Left colon (tissue), 2 donors: ENCODE measurements at regions not wholly inside any gene's neighbourhood (a gene's known extent, or its start where the extent isn't known, plus 50 kb on each side); places are given as distances from the start of the nearest gene placed in this dataset.
A peak's percentile ranks its signal among the peaks of the same experiment; 100 is the strongest.

ENCODE experiments used
- ATAC-seq: fragments of 200-7000 bp; cut with Tn5 transposase; one replicate; pipeline ENCODE4 v1.9.1; 2020; ENCODE audit warnings: mild to moderate bottlenecking, moderate library complexity
- DNase-seq, 2 donors: peaks; one replicate each; pipeline ENCODE4 v3.0.0-alpha.2; 2020
- intact Hi-C, 2 donors: fragments of 100-400 bp; cut with DNase I in 1 of 2; cut with micrococcal nuclease in 1 of 2; formaldehyde crosslinking; loops; one replicate each; pipeline versions ENCODE4 v1.11.2 to v1.14.0; 2022; cut with DNase I, micrococcal nuclease
- donor health status: DM: no; HTN: no; CAD: no.
- donor health status: DM: yes; HTN: yes; CAD: no.

DNA sequence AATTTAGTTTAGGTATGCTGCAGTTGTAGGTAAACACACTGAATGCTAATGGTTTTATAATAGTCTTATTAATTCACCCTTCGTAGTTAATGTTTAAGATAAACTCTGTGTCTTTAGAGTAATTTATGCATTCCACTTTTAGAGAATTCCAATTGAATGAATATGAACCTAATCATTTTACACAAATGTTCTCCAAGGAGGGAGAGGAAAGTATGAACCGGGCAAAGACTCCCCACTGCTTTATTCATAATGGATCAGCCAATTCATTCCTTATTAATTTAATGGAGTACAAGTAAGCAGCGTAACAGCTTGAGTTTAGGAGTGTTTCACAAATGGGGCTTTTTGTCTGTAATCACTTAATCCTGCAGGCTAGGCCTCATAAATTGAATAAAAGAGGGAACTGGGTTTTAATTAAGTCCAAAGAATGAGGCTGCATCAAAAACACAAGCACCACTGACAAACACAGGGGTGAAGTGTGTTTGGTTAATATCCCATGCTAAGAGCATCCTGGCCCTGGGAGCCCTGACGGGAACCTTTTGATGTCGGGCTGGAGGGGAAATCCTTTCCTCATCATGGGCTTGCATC lies 375.7 kb upstream of the DYNLRB2 start:
- no peak for DNase-seq
- intact Hi-C loops: no loop called here

GRCh38 chr16:80163339-80163738 lies 377.5 kb upstream of the DYNLRB2 start:
- no peak for DNase-seq
- no peak for ATAC-seq
- intact Hi-C loops: no loop called here

More for the DNA sequence above, 375.7 kb upstream of the DYNLRB2 start:
- no peak for ATAC-seq

DNA sequence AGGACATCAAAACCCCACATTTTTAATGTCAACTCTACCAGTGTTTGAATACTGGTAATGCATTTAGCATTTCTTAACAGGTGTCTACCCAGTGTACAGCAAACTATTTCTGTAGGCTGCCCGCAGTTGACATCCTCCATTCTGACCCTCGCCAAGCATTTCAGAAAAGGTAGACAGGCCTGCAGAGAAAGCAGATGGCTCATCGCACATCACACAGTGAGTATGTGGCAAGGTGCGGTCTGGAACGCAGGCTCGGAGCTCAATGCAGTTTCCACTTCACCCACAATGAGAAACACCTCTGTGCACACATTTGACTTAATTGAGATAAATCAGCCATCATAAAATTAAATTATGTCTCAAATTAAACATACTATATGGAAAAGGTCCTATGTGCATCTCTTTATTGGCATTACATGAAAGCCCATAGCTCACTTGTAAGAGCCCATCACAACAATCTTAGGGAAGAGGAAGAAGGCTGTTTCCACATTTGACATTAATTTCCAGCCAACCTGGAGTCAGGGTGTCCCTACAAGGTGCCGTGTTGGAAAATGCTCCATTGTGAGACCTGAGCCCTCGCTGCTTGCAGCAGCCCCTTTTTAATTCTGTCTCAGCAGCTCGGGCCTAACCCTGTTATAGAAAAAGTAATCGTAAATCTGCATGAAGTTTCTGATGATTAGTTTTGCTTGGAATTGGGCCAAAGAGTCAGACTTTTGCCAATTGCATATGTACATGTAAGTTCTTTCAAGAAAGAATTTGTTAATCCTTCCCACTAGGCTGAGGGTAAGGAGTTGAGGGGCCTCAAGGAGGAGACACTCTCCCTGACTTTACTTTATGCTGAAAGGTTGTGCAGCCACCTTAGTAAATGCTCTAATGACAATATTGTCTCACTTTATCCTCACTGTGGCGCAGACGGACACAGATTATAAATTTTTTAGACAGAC lies 378.7 kb upstream of the DYNLRB2 start:
- intact Hi-C loops: no loop called here
- no peak for ATAC-seq

GRCh38 chr16:80158766-80159165 lies 382.0 kb upstream of the DYNLRB2 start:
- no peak for ATAC-seq
- intact Hi-C loops: no loop called here
- no peak for DNase-seq

More for the DNA sequence above, 378.7 kb upstream of the DYNLRB2 start:
- no peak for DNase-seq

DNA sequence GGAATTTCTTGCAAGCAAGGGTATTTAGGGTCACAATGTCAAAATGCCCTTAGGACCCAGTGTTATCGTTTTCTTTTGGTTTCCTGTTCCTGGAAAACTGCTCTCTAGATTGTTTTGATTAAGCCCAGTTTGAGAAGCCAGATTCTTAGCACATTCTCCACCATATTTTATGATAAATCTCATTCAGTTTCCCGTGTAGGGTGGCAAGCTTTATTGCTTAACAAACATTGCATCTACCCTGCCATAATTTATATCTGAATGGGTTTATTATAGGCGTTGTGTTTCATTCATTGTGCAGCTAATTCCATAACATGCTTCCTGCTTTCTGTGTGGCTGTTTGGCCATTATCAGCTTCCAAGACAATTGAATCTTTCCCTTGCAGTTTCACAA lies 389.1 kb upstream of the DYNLRB2 start:
- intact Hi-C loops: no loop called here
- ATAC-seq (peak; percentile 98), DNase-seq (no peak)

- DNase-seq: no peak
- intact Hi-C loops: no loop called here
- peak; percentile 19 for ATAC-seq
Observed at GRCh38 chr16:80150978-80151721, 389.6 kb upstream of the DYNLRB2 start.

GRCh38 chr16:80148826-80149225 lies 392.0 kb upstream of the DYNLRB2 start:
- ATAC-seq (no peak), DNase-seq (no peak)
- intact Hi-C loops: no loop called here

DNA sequence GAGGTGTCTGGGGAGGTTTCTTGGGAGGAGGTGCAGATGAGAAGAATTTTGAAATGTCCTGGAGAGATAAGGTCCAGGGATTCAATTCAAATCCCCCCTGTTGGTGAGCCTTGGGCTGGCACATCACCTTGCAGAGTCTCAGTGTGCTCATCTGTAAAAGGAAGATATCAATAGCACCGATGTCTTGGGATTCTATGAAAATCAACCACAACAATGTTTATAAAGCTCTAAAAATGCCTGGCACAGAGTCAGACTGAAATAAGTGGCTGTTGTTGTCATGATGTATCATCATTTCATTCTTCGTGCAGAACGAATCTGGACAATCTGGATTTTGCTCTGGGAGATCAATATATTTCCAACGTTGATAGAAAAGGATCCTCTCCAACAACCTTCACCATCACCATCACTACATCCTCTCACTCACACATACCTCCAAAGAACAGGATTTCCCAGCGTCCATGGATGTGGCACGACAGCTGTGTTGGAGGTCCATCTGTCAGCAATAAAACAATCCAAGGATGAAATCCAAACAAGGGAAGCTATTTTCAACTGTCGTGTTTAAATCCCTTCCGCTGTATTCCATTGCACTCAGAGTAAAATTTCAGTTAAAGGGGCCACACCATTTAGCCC lies 393.7 kb upstream of the DYNLRB2 start:
- peak; percentile 10 for ATAC-seq
- intact Hi-C loops: no loop called here
- peak in 1 of 2 donors; percentile 23 for DNase-seq

- no peak for ATAC-seq
- intact Hi-C loops: no loop called here
- DNase-seq: no peak
Observed at GRCh38 chr16:80144191-80144590, 396.6 kb upstream of the DYNLRB2 start.

- DNase-seq (no peak), ATAC-seq (no peak)
- intact Hi-C loops: no loop called here
Observed at GRCh38 chr16:80142940-80143339, 397.9 kb upstream of the DYNLRB2 start.

- no peak for ATAC-seq
- intact Hi-C loops: no loop called here
- no peak for DNase-seq
Observed at GRCh38 chr16:80142281-80142680, 398.5 kb upstream of the DYNLRB2 start.

GRCh38 chr16:80129791-80130190 lies 411.0 kb upstream of the DYNLRB2 start:
- DNase-seq (no peak), ATAC-seq (no peak)
- intact Hi-C loops: no loop called here

- DNase-seq (no peak), ATAC-seq (no peak)
- intact Hi-C loops: no loop called here
Observed at GRCh38 chr16:80125677-80126076, 415.1 kb upstream of the DYNLRB2 start.

- intact Hi-C loops: no loop called here
- DNase-seq (no peak), ATAC-seq (no peak)
Observed at GRCh38 chr16:80123189-80123588, 417.6 kb upstream of the DYNLRB2 start.

GRCh38 chr16:80122115-80122514 lies 418.7 kb upstream of the DYNLRB2 start:
- ATAC-seq (no peak), DNase-seq (peak; percentile 28 to 29)
- intact Hi-C loops: no loop called here

DNA sequence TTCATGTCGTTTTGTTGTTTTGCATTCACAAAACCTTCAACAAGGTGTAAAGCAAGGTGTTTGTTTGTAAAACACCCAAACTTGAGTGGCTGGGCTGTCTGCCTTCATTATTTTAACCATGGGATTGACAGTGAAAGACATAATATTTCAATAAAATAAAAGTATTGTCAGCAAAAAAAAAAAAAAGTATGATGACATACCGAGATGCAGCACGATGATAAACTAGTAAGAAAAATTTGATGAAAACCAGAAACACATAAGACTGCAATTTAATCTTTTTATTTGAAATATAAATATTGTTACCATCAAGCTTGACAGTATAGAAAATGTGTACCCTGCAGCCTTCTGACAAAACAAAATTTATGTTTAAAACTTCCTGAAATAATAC lies 419.3 kb upstream of the DYNLRB2 start:
- intact Hi-C loops: no loop called here
- no peak for ATAC-seq

GRCh38 chr16:80120899-80121521 lies 419.8 kb upstream of the DYNLRB2 start:
- ATAC-seq (no peak), DNase-seq (no peak)
- intact Hi-C loops: no loop called here

More for the DNA sequence above, 419.3 kb upstream of the DYNLRB2 start:
- no peak for DNase-seq

- intact Hi-C loops: no loop called here
- ATAC-seq: no peak
- no peak for DNase-seq
Observed at GRCh38 chr16:80117556-80118130, 423.1 kb upstream of the DYNLRB2 start.

DNA sequence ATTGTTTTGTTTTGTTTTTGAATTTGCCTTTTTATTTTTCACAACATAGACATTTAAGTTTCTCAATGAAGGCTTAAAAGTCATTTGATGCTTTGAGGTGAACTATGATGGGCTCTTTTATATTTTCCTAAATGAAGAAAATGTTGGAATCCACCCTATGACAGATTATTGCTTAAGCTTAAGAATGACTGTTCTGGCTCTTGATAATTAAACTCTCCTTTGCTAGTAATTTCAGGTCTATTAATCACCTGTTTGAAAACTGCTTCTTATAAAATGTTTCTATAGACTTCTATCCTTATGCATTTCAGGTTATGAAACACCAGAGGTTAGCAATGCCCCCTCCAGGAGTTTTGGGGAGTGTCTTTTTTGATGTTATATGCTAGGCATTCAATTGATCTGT lies 424.1 kb upstream of the DYNLRB2 start:
- ATAC-seq: no peak
- intact Hi-C loops: no loop called here
- DNase-seq: no peak
